B cell (primary cell): ENCODE measurements at regions not wholly inside any gene's neighbourhood (a gene's known extent, or its start where the extent isn't known, plus 50 kb on each side); places are given as distances from the start of the nearest gene placed in this dataset.

Source experiments
- ATAC-seq: fragments of 200-7000 bp; cut with Tn5 transposase; one replicate; pipeline ENCODE4 v1.10.0; 2021; ENCODE audit warnings: low read depth, mild to moderate bottlenecking, moderate number of reproducible peaks, moderate library complexity
- CTCF ChIA-PET: fragments of 350-600 bp; sonication (Branson Sonifier 250); formaldehyde crosslinking; loops from one replicate; lab custom pipeline; 2021; ENCODE audit warnings: antibody characterized with exemption, inconsistent platforms; lab: Charles Lee
- POLR2A ChIA-PET: fragments of 350-600 bp; sonication (Branson Sonifier 250); formaldehyde crosslinking; loops from one replicate; lab custom pipeline; 2021; ENCODE audit warnings: antibody characterized with exemption; lab: Charles Lee
- DNase-seq: peaks from one replicate; pipeline ENCODE4 v3.0.0; 2013
- H2AFZ ChIP-seq: 2 replicates; pipeline ENCODE4 v1.6.1; 2012; ENCODE audit warnings: mild to moderate bottlenecking, low read depth, low read length; ENCODE audit not compliant: insufficient read depth, poor library complexity, severe bottlenecking
- H3K27ac ChIP-seq, 2 donors: 1 replicate in 1 of 2; 2 replicates in 1 of 2; pipeline ENCODE4 v1.5.1; 2012 to 2013; ENCODE audit warnings: low read length in 2 of 2, mild to moderate bottlenecking in 2 of 2, moderate library complexity in 1 of 2
- H3K27me3 ChIP-seq, 4 experiments: fragments of 200-600 bp in 1 of 4; sonication (generic) in 1 of 4; replicated peaks in 1 of 4; 1 replicate in 2 of 4; 2 replicates in 2 of 4; pipeline versions ENCODE4 v1.6.1 to v1.7.0; 2013 to 2016; ENCODE audit warnings: low read length in 3 of 4, mild to moderate bottlenecking in 2 of 4, mixed read lengths in 1 of 4, moderate library complexity in 1 of 4; ENCODE audit not compliant: insufficient read depth in 4 of 4, control insufficient read depth in 3 of 4; ENCODE audit errors: control extremely low read depth in 1 of 4
- H3K36me3 ChIP-seq, 2 experiments: replicated peaks in 1 of 2; 1 replicate in 1 of 2; 2 replicates in 1 of 2; pipeline versions ENCODE4 v1.6.1 to v1.7.1; 2013; ENCODE audit warnings: low read length in 1 of 2; ENCODE audit not compliant: insufficient read depth in 2 of 2, control insufficient read depth in 1 of 2; ENCODE audit errors: control extremely low read depth in 1 of 2, extremely low read depth in 1 of 2
- H3K4me1 ChIP-seq, 2 donors: fragments of 200-600 bp in 1 of 2; sonication (generic) in 1 of 2; 1 replicate in 1 of 2; 2 replicates in 1 of 2; pipeline versions ENCODE4 v1.5.1 to v1.6.1; 2013 to 2017; ENCODE audit warnings: low read length in 2 of 2; ENCODE audit not compliant: control insufficient read depth in 2 of 2, insufficient read depth in 2 of 2
- H3K4me2 ChIP-seq: replicated peaks from 2 replicates; pipeline ENCODE3; 2012; ENCODE audit warnings: mild to moderate bottlenecking, low read depth, low read length; ENCODE audit not compliant: poor library complexity, severe bottlenecking
- H3K4me3 ChIP-seq, 5 experiments: fragments of 200-600 bp in 1 of 5; sonication (generic) in 1 of 5; 1 replicate in 3 of 5; 2 replicates in 2 of 5; pipeline versions ENCODE4 v1.5.1 to v1.7.0; 2011 to 2016; ENCODE audit warnings: low read length in 4 of 5, mild to moderate bottlenecking in 4 of 5, low read depth in 2 of 5, control low read depth in 1 of 5, moderate library complexity in 1 of 5; ENCODE audit not compliant: insufficient read depth in 1 of 5; ENCODE audit errors: control extremely low read depth in 1 of 5, extremely low read depth in 1 of 5
- H3K79me2 ChIP-seq: fragments of 200-600 bp; sonication (generic); one replicate; pipeline ENCODE4 v1.6.0; 2016; ENCODE audit warnings: low read length; ENCODE audit not compliant: control insufficient read depth, insufficient read depth
- H3K9ac ChIP-seq: fragments of 200-600 bp; sonication (generic); 2 replicates; pipeline ENCODE4 v1.6.1; 2017; ENCODE audit warnings: mild to moderate bottlenecking, low read length, moderate library complexity
- H3K9me3 ChIP-seq, 3 donors: one replicate each; pipeline versions ENCODE4 v1.6.1 to v1.7.1; 2013; ENCODE audit warnings: low read length in 2 of 3; ENCODE audit not compliant: control insufficient read depth in 2 of 3, insufficient read depth in 1 of 3; ENCODE audit errors: control extremely low read depth in 1 of 3
- H4K20me1 ChIP-seq: 2 replicates; pipeline ENCODE4 v1.6.0; 2012; ENCODE audit warnings: mild to moderate bottlenecking, low read length; ENCODE audit not compliant: insufficient read depth, control insufficient read depth, poor library complexity, severe bottlenecking
- H3K27ac Mint-ChIP-seq: one replicate; pipeline ENCODE4 v1.8.0; 2021; ENCODE audit warnings: mixed read lengths
- H3K27me3 Mint-ChIP-seq: one replicate; pipeline ENCODE4 v1.8.0; 2021; ENCODE audit warnings: mixed read lengths
- H3K4me1 Mint-ChIP-seq: one replicate; pipeline ENCODE4 v1.8.0; 2021; ENCODE audit warnings: mixed read lengths
- H3K4me3 Mint-ChIP-seq: one replicate; pipeline ENCODE4 v1.8.0; 2021; ENCODE audit warnings: mixed read lengths
- H3K9me3 Mint-ChIP-seq: one replicate; pipeline ENCODE4 v1.8.0; 2022; ENCODE audit warnings: mixed read lengths; ENCODE audit not compliant: insufficient read depth
- EZH2 ChIP-seq: IDR thresholded peaks from 2 replicates; pipeline ENCODE4 v1.6.1; 2012; ENCODE audit warnings: borderline replicate concordance, low read depth, mild to moderate bottlenecking, moderate library complexity, low read length; ENCODE audit not compliant: insufficient read depth, poor library complexity, severe bottlenecking
- WGBS: methylation state at CpG from one replicate; pipeline ENCODE4 v1.1.5; 2013; ENCODE audit warnings: missing lambda C conversion rate; ENCODE audit not compliant: insufficient coverage; 5-methylcytosine and 5-hydroxymethylcytosine counted together
- intact Hi-C: fragments of 100-400 bp; cut with micrococcal nuclease; formaldehyde crosslinking; loops from one replicate; pipeline ENCODE4 v1.10.0; 2022
- TF ChIP-seq, protein P1 (sequence below): fragments of 200-600 bp; IDR thresholded peaks from one replicate; pipeline ENCODE4 v1.8.0; 2022; ENCODE audit warnings: antibody characterized with exemption, mild to moderate bottlenecking

- Mint-ChIP-seq H3K27ac (no peak overlapping the region), H3K4me1 (no peaks in the 10 kb centered on the region), H3K4me3 (no peak overlapping the region), H3K27me3 (no peaks in the 10 kb centered on the region), H3K9me3 (no peaks in the 10 kb centered on the region)
- WGBS = 89% methylated on average over 1 of the region's 6 CpGs
- H3K4me2 ChIP-seq = no peak overlapping the region
- TF ChIP-seq EZH2 = no peak
- TF ChIP-seq, protein P1, sequence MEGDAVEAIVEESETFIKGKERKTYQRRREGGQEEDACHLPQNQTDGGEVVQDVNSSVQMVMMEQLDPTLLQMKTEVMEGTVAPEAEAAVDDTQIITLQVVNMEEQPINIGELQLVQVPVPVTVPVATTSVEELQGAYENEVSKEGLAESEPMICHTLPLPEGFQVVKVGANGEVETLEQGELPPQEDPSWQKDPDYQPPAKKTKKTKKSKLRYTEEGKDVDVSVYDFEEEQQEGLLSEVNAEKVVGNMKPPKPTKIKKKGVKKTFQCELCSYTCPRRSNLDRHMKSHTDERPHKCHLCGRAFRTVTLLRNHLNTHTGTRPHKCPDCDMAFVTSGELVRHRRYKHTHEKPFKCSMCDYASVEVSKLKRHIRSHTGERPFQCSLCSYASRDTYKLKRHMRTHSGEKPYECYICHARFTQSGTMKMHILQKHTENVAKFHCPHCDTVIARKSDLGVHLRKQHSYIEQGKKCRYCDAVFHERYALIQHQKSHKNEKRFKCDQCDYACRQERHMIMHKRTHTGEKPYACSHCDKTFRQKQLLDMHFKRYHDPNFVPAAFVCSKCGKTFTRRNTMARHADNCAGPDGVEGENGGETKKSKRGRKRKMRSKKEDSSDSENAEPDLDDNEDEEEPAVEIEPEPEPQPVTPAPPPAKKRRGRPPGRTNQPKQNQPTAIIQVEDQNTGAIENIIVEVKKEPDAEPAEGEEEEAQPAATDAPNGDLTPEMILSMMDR = no peak
- CTCF ChIA-PET = no interaction called here
- no peak for DNase-seq
- peaks cover 0 to 1% (median 0%) of the 10 kb centered on the region in 3 donors for H3K9me3 ChIP-seq
- H4K20me1 ChIP-seq = no peaks in the 10 kb centered on the region
- intact Hi-C loops = no loop called here
- H3K36me3 ChIP-seq = no peaks in the 10 kb centered on the region
- no peaks in the 10 kb centered on the region for H3K4me1 ChIP-seq
- no peak overlapping the region for H3K4me3 ChIP-seq
- no peaks in the 10 kb centered on the region for H3K79me2 ChIP-seq
- no peak overlapping the region for H3K27ac ChIP-seq
- no peak for ATAC-seq
- no peak overlapping the region for H2AFZ ChIP-seq
- no peak overlapping the region for H3K9ac ChIP-seq
- H3K27me3 ChIP-seq = no peaks in the 10 kb centered on the region
- POLR2A ChIA-PET = no interaction called here
Measured at GRCh38 chr18:1416074-1416473, 511.4 kb downstream of the ADCYAP1 start.

GRCh38 chr18:1421502-1421901 lies 516.8 kb downstream of the ADCYAP1 start:
- Histone ChIP-seq H3K36me3 (no peaks in the 10 kb centered on the region), H3K27ac (no peak overlapping the region), H3K9ac (no peak overlapping the region), H2AFZ (no peak overlapping the region), H4K20me1 (no peaks in the 10 kb centered on the region), H3K9me3 (peaks cover 0 to 1% (median 0%) of the 10 kb centered on the region in 3 donors), H3K4me1 (no peaks in the 10 kb centered on the region), H3K79me2 (no peaks in the 10 kb centered on the region), H3K27me3 (no peaks in the 10 kb centered on the region), H3K4me3 (no peak overlapping the region), H3K4me2 (no peak overlapping the region)
- Mint-ChIP-seq H3K4me3 (no peak overlapping the region), H3K4me1 (no peaks in the 10 kb centered on the region), H3K27me3 (no peaks in the 10 kb centered on the region), H3K27ac (no peak overlapping the region), H3K9me3 (no peaks in the 10 kb centered on the region)
- no peak for DNase-seq
- no peak for ATAC-seq
- intact Hi-C loops = no loop called here
- CTCF ChIA-PET = no interaction called here
- TF ChIP-seq, protein P1 = no peak
- no peak for TF ChIP-seq EZH2
- WGBS = 67% methylated on average over 1 of the region's 2 CpGs
- POLR2A ChIA-PET = no interaction called here
